Epithelial cell of esophagus (primary cell): ENCODE measurements at regions not wholly inside any gene's neighbourhood (a gene's known extent, or its start where the extent isn't known, plus 50 kb on each side); places are given as distances from the start of the nearest gene placed in this dataset.
A peak's percentile ranks its signal among the peaks of the same experiment; 100 is the strongest.

Source experiments
- DNase-seq: peaks from one replicate; pipeline ENCODE4 v3.0.0; 2010; ENCODE audit warnings: low read depth
- H3K4me3 ChIP-seq: 2 replicates; pipeline ENCODE4 v1.5.1; 2011; ENCODE audit warnings: mild to moderate bottlenecking, low read length, control low read depth
- CTCF ChIP-seq: IDR thresholded peaks from 2 replicates; pipeline ENCODE4 v1.5.1; 2011; ENCODE audit warnings: low read depth, mild to moderate bottlenecking, low read length, control low read depth, inconsistent platforms; ENCODE audit not compliant: insufficient read depth; ENCODE audit errors: missing control alignments

- TF ChIP-seq CTCF: no peak
- peak; percentile 38 for DNase-seq
- H3K4me3 ChIP-seq: no peak overlapping the region
Measured at GRCh38 chr15:95168152-95168551, 936.8 kb downstream of the MCTP2 start.

- TF ChIP-seq CTCF: no peak
- DNase-seq: no peak
Measured at GRCh38 chr15:95168951-95169431, 937.6 kb downstream of the MCTP2 start.

GRCh38 chr15:95169541-95170459 is 938.4 kb downstream of the MCTP2 start:
- no peak for TF ChIP-seq CTCF
- DNase-seq: peak; percentile 30
- H3K4me3 ChIP-seq: peak overlapping the region; percentile 12

More at GRCh38 chr15:95168951-95169431, 937.6 kb downstream of the MCTP2 start:
- H3K4me3 ChIP-seq: no peak overlapping the region

GRCh38 chr15:95170561-95171380 is 939.4 kb downstream of the MCTP2 start:
- DNase-seq: no peak
- TF ChIP-seq CTCF: no peak
- no peak overlapping the region for H3K4me3 ChIP-seq

- no peak for DNase-seq
- H3K4me3 ChIP-seq: no peak overlapping the region
- TF ChIP-seq CTCF: no peak
Measured at GRCh38 chr15:95171564-95171963, 940.2 kb downstream of the MCTP2 start.

GRCh38 chr15:95174301-95175259 is 943.2 kb downstream of the MCTP2 start:
- no peak overlapping the region for H3K4me3 ChIP-seq
- no peak for TF ChIP-seq CTCF
- peak; percentile 20 for DNase-seq
